GM19351 (cell line): ENCODE measurements at regions not wholly inside any gene's neighbourhood (a gene's known extent, or its start where the extent isn't known, plus 50 kb on each side); places are given as distances from the start of the nearest gene placed in this dataset.

Experiments used
- ATAC-seq: cut with Tn5 transposase; IDR thresholded peaks from one replicate; pipeline ENCODE4 v1.9.1; 2021; ENCODE audit warnings: mild to moderate bottlenecking, moderate library complexity; ENCODE audit not compliant: unreplicated experiment

- no peak for ATAC-seq
These were observed 53.3 kb upstream of the BMP2K start for GRCh38 chr4:78722878-78723277.
